Mammary epithelial cell (primary cell): ENCODE measurements at regions not wholly inside any gene's neighbourhood (a gene's known extent, or its start where the extent isn't known, plus 50 kb on each side); places are given as distances from the start of the nearest gene placed in this dataset.

Source experiments
- EZH2 ChIP-seq: IDR thresholded peaks from 2 replicates; pipeline ENCODE4 v1.6.1; 2012; ENCODE audit warnings: low read length, inconsistent platforms, borderline replicate concordance
- TF ChIP-seq, protein P1 (sequence below), 2 donors: IDR thresholded peaks in 1 of 2; conservative IDR thresholded peaks in 1 of 2; 2 replicates each; pipeline ENCODE4 v1.5.1; 2011 to 2012; ENCODE audit warnings: inconsistent platforms in 2 of 2, low read length in 2 of 2, mild to moderate bottlenecking in 2 of 2, control low read depth in 1 of 2, low read depth in 1 of 2; ENCODE audit not compliant: insufficient read depth in 1 of 2; ENCODE audit errors: extremely low read depth in 1 of 2

DNA sequence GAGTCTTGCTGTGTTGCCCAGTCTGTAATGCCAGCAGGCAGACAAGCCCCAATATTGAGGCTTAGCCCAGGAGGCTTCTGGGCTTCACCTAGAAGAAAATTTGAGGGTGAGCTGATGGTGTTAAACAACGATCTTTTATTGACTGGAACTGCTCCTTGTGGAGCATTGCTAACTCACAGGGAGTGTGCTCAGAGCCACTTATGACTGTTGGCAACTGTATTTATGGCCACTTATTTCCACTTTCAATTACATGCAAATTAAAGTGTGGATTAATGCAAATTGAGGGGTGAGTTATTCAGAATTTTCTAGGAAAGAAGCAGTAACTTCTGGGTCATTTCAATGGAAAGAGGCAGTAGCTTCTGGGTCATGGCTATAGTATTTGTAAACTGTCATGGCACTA lies 317.2 kb upstream of the FKBP1C start:
- TF ChIP-seq EZH2, result no peak
- TF ChIP-seq, protein P1, sequence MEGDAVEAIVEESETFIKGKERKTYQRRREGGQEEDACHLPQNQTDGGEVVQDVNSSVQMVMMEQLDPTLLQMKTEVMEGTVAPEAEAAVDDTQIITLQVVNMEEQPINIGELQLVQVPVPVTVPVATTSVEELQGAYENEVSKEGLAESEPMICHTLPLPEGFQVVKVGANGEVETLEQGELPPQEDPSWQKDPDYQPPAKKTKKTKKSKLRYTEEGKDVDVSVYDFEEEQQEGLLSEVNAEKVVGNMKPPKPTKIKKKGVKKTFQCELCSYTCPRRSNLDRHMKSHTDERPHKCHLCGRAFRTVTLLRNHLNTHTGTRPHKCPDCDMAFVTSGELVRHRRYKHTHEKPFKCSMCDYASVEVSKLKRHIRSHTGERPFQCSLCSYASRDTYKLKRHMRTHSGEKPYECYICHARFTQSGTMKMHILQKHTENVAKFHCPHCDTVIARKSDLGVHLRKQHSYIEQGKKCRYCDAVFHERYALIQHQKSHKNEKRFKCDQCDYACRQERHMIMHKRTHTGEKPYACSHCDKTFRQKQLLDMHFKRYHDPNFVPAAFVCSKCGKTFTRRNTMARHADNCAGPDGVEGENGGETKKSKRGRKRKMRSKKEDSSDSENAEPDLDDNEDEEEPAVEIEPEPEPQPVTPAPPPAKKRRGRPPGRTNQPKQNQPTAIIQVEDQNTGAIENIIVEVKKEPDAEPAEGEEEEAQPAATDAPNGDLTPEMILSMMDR (conservative IDR thresholded peaks at IDR 0.05 in 1 of 2, IDR thresholded peaks at IDR 0.05 in 1 of 2; ENCODE audit: extremely low read depth in 1 of 2, insufficient read depth in 1 of 2, low read depth in 1 of 2, low read length in 2 of 2), result no peak
